Glutamatergic neuron (in vitro differentiated cells): ENCODE measurements at regions not wholly inside any gene's neighbourhood (a gene's known extent, or its start where the extent isn't known, plus 50 kb on each side); places are given as distances from the start of the nearest gene placed in this dataset.
A peak's percentile ranks its signal among the peaks of the same experiment; 100 is the strongest.

Source experiments
- DNase-seq: peaks from one replicate; pipeline ENCODE4 v3.0.0; 2022
- H3K27ac Mint-ChIP-seq: one replicate; pipeline ENCODE4 v1.8.0; 2020; ENCODE audit warnings: mild to moderate bottlenecking, mixed read lengths, inconsistent platforms; ENCODE audit not compliant: unreplicated experiment
- H3K27me3 Mint-ChIP-seq: one replicate; pipeline ENCODE4 v1.8.0; 2020; ENCODE audit warnings: mild to moderate bottlenecking, moderate library complexity, mixed read lengths, inconsistent platforms; ENCODE audit not compliant: unreplicated experiment
- H3K36me3 Mint-ChIP-seq: one replicate; pipeline ENCODE4 v1.8.0; 2020; ENCODE audit warnings: mild to moderate bottlenecking, mixed read lengths, inconsistent platforms; ENCODE audit not compliant: unreplicated experiment
- H3K4me1 Mint-ChIP-seq: one replicate; pipeline ENCODE4 v1.8.0; 2020; ENCODE audit warnings: mild to moderate bottlenecking, low read depth, mixed read lengths, inconsistent platforms; ENCODE audit not compliant: unreplicated experiment
- H3K4me3 Mint-ChIP-seq: one replicate; pipeline ENCODE4 v1.8.0; 2020; ENCODE audit warnings: mild to moderate bottlenecking, mixed read lengths, inconsistent platforms; ENCODE audit not compliant: unreplicated experiment
- H3K9me3 Mint-ChIP-seq: one replicate; pipeline ENCODE4 v1.8.0; 2020; ENCODE audit warnings: mild to moderate bottlenecking, moderate library complexity, mixed read lengths, inconsistent platforms; ENCODE audit not compliant: unreplicated experiment
- TF ChIP-seq, protein P1 (sequence below): fragments of 200-600 bp; sonication (generic); IDR thresholded peaks from one replicate; pipeline ENCODE4 v1.5.0; 2021; ENCODE audit not compliant: partially characterized antibody, unreplicated experiment

DNA sequence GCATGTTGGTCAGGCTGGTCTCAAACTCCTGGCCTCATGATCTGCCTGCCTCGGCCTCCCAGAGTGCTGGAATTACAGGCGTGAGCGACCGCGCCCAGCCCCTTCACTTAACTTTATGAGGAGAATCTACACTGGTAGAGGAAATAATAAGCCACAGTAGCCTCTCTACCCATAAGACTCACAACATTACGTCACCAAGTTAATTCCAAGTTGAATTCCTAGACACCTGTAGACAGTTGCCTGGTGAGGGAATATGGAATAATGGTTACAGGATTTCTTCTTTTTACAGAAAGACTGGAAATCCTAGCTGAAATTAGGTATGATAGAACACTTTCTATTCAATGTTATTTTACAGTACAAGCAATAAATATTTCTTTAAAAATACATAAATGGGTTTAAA lies 854.5 kb upstream of the EYS start:
- no peak overlapping the region for H3K4me3 Mint-ChIP-seq
- H3K27ac Mint-ChIP-seq: no peak overlapping the region
- H3K4me1 Mint-ChIP-seq: no peaks in the 10 kb centered on the region
- DNase-seq: no peak
- no peaks in the 10 kb centered on the region for H3K27me3 Mint-ChIP-seq
- no peaks in the 10 kb centered on the region for H3K9me3 Mint-ChIP-seq
- TF ChIP-seq, protein P1, sequence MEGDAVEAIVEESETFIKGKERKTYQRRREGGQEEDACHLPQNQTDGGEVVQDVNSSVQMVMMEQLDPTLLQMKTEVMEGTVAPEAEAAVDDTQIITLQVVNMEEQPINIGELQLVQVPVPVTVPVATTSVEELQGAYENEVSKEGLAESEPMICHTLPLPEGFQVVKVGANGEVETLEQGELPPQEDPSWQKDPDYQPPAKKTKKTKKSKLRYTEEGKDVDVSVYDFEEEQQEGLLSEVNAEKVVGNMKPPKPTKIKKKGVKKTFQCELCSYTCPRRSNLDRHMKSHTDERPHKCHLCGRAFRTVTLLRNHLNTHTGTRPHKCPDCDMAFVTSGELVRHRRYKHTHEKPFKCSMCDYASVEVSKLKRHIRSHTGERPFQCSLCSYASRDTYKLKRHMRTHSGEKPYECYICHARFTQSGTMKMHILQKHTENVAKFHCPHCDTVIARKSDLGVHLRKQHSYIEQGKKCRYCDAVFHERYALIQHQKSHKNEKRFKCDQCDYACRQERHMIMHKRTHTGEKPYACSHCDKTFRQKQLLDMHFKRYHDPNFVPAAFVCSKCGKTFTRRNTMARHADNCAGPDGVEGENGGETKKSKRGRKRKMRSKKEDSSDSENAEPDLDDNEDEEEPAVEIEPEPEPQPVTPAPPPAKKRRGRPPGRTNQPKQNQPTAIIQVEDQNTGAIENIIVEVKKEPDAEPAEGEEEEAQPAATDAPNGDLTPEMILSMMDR: no peak
- H3K36me3 Mint-ChIP-seq: no peaks in the 10 kb centered on the region

DNA sequence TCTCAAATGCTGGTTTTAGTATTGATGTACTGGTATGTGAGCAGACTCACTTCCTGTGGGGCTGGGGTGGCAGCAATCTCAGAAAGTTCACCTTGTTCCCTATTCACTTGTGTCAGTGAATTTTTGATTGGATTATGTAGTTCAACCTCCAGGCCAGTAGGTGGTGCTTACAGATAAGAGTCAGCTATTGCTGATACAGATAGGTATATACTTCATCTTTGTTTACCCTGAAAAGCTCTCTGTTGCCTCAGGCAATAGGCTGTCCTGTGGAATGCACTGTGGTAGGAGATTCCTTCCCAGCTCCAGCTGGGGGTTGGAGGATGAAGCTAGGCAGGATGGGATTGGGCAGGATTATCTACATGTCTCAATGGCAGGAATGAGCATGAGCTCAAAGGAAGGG lies 851.2 kb upstream of the EYS start:
- Mint-ChIP-seq H3K4me1 (no peaks in the 10 kb centered on the region), H3K4me3 (no peak overlapping the region), H3K9me3 (peaks cover 2% of the 10 kb centered on the region), H3K27ac (no peak overlapping the region), H3K27me3 (no peaks in the 10 kb centered on the region), H3K36me3 (peaks cover 11% of the 10 kb centered on the region)
- TF ChIP-seq, protein P1: peak; percentile 36
- no peak for DNase-seq

DNA sequence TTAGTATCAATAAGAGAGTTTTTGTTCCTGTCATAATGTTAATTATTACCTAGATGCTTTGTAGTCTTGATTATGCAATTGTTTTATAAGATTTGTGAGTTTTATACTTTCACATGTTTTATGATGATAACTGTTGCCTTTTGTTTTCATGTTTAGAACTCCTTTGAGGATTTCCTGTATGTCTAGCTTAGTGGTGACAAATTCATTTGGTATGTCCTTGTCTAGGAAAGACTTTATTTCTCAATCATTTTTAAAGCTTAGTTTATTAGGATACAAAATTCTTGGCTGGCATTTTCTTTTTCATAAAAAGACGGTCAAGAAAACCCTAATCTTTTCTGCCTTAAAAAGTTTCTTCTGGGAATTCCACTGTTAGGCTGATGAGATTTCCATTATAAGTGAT lies 849.9 kb upstream of the EYS start:
- no peak overlapping the region for H3K27ac Mint-ChIP-seq
- H3K9me3 Mint-ChIP-seq: peaks cover 2% of the 10 kb centered on the region
- H3K36me3 Mint-ChIP-seq: peaks cover 11% of the 10 kb centered on the region
- no peak overlapping the region for H3K4me3 Mint-ChIP-seq
- no peak for DNase-seq
- H3K4me1 Mint-ChIP-seq: no peaks in the 10 kb centered on the region
- TF ChIP-seq, protein P1: no peak
- no peaks in the 10 kb centered on the region for H3K27me3 Mint-ChIP-seq

DNA sequence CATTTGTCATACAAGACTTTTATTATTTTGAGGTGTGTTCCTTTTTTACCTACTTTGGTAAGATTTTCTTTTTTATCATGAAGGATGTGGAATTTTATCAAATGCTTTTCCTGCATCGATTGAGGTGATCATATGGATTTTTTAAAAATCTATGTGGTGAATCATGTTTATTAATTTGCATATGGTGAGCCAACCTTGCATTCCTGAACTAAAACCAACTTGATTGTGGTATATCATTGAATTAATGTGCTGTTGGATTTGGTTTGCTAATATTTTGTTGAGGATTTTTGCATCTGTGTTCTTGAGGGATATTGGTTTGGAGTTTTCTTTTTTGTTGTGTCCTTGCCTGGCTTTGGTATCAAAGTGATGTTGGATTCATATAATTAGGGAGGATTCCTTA lies 848.1 kb upstream of the EYS start:
- DNase-seq: no peak
- Mint-ChIP-seq H3K27ac (no peak overlapping the region), H3K9me3 (peaks cover 2% of the 10 kb centered on the region), H3K4me1 (no peaks in the 10 kb centered on the region), H3K27me3 (no peaks in the 10 kb centered on the region), H3K36me3 (peaks cover 11% of the 10 kb centered on the region), H3K4me3 (no peak overlapping the region)
- TF ChIP-seq, protein P1: no peak

DNA sequence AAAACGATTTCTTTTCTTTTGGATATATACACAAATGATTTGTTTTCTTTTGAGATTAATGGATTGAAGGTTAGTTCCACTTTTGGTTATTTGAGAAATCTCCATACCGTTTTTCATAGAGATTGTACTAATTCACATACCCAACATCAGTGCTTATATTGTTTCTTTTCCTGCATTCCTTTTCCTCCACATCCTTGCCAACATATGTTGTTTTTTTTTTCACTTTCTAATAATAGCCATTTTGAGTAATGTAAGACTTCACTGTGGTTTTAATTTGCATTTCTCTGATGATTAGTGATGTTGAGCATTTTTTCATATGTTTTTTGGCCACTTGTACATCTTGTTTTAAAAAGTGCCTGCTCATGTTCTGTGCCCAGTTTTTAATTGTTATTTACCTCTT lies 846.4 kb upstream of the EYS start:
- Mint-ChIP-seq H3K36me3 (peaks cover 11% of the 10 kb centered on the region), H3K9me3 (peaks cover 2% of the 10 kb centered on the region), H3K27ac (no peak overlapping the region), H3K4me3 (no peak overlapping the region), H3K4me1 (no peaks in the 10 kb centered on the region), H3K27me3 (no peaks in the 10 kb centered on the region)
- TF ChIP-seq, protein P1: no peak
- DNase-seq: no peak
